ACHN (cell line): ENCODE measurements at regions not wholly inside any gene's neighbourhood (a gene's known extent, or its start where the extent isn't known, plus 50 kb on each side); places are given as distances from the start of the nearest gene placed in this dataset.
A peak's percentile ranks its signal among the peaks of the same experiment; 100 is the strongest.

Source experiments
- DNase-seq: peaks from one replicate; pipeline ENCODE4 v3.0.0-alpha.2; 2015
- in situ Hi-C: cut with HindIII; loops from 2 replicates; pipeline ENCODE4 v1.10.0; 2017; ENCODE audit warnings: low sequenced_read_pairs, low pct_ligation_motif_present, low pct_unique_long_range_greater_than_20kb

- in situ Hi-C loops = no loop called here
- DNase-seq = no peak
Observed at GRCh38 chr5:68928617-68929302, 165.1 kb upstream of the SLC30A5 start.

DNA sequence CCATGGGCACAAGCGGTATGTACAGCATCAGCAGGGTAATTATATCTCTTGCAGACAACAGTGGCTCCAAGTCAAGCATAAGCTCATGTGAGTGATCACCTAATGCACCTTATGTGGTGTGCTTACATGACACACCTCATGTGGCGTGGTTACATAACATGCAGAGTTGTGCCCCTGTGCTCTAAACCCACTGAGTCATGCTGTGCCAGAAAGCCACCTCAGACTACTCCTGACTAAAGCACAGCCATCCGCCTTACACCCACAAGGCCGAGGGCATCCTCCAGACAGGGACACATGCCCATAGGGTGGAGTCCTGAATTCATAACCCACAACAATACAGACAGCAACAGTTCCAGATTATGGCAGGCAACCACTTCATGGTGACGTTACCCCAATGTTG lies 163.7 kb upstream of the SLC30A5 start:
- DNase-seq = no peak
- in situ Hi-C loops = no loop called here

DNA sequence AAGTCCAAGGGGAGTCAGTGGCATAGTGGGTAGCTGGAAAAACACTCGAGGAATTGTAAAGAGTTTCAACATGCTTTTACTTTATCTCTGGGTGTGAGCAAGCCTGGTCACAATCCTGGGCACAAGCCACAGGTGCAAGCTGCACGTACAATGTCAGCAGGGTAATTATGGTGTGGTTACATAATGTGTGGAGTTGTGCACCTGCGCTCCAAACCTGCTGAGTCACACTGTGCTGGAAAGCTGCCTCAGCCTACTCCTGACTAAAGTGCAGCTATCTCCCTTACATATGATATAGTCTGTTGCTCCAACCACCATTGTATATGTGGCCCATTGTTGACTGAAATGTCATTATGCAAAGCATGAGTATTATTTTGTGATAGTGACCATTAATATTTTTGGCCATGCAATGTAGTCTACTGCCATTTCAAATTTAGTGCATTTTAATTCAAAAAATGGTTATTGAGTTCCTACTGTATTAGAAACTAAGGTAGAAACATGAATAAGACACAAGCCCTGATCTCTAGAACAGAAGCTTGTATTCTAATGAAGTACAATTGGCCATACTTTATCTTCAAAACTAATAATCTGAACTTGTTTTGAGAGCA lies 160.9 kb upstream of the SLC30A5 start:
- in situ Hi-C loops = no loop called here
- no peak for DNase-seq

DNA sequence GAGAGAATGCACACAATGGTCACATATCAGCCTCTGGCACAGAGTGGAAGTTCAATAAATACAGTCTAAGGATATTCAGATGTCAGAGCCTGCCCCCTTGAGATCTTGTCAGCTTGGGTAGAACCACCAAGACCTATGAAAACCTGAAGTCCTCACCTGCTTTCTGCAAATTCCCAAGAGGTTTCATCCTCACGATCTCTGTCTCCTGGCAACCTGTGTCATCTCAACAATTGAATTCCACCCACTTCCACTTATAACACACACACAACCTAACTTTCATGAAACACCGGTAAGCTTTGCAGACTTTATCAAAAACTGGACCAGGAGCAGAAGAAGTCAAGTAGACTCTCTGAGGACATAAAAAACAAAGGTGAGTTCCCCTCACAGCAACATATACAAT lies 151.6 kb upstream of the SLC30A5 start:
- in situ Hi-C loops = no loop called here
- DNase-seq = no peak

DNA sequence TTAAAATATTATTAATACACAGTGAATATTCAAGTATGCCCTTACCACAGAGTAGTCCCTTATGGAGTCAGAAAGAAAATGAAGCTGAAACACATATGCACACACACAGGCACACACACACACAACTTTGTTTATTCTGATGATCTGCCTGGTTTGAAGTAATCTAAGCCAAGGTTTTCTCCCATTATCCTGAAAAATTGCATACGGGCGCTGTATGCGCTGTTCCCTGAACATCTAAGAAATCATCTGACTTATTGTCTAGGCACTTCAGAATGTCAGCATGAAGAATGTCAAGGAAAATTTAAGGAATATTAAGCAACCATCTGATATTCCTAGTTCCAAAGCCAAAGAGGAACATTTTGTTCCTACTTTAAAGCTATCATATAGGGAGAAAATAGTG lies 147.1 kb upstream of the SLC30A5 start:
- in situ Hi-C loops = no loop called here
- DNase-seq = no peak

DNA sequence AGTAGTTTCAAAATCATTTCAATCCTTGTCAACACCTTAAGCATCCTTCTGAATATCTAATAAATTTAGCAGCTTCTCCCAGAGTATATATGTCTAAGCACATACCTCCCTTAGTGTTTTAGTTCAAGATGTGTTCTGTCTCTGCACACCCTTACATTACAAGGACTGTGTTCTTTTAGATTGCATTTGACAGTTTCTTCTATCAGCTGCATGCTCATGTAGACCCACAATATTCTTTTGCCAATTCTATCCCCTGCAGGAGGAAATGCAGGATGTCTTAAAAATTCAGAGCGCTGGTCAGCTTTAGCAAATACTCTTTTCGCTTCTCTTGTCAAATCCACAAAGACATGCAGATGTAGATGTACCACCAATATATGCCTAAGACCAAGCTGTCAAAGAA lies 145.8 kb upstream of the SLC30A5 start:
- no peak for DNase-seq
- in situ Hi-C loops = no loop called here

DNA sequence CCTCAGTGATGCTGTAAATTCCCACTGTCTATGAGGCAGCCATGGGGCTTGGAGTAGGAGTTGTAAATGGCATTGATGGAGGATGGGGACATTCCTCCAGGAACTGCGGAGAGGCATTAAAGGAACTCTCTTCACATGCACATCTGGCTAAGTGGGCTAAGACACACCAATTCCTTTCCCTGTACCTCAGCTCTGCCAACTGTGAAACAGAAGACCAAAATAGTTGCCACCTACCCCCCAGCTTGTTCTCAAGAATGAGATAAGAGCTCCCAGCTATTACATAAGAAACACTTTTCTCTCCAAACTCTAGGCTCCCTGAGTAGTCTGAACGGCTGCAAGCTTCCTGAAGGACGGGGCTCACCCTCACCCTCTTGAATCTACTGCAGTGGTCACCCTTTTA lies 144.6 kb upstream of the SLC30A5 start:
- DNase-seq = no peak
- in situ Hi-C loops = no loop called here

DNA sequence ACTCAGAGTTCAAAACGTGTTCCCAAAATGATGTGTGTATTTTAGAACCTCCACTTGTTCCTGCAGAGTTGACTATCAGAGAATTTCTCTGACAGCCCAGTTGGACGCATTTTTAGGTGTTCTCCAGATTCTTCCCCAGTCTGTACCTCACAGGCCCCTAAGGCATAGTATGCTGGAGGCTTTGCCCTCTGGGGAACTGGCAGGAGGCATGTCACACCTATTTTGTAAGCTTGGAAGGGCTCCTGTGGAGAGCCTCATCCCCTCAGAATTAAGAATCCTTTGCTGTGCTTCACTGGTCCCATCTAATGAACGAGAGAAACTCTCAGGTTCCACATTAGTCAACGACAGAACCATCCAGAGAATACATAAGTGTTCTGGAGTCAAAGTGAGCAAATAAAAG lies 144.1 kb upstream of the SLC30A5 start:
- in situ Hi-C loops = no loop called here
- no peak for DNase-seq

DNA sequence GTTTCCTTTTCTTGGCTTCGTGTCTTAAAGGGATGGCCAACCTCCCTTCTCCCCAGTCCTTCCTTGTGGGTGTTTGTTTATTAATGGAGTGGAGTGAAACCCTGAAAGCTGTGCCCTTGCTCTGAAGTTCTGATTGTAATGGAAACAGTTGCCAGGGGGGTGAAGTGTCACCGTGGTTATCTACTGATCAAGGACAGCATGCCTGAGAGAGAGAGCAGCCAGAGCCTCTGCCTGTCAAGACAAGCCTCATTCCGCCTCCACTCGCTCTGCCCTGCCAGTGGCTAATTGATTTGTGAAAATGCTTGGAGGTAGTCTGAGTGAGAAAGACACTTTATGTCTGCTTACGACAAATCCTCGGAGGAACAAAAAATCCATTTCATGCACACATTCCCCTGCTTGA lies 143.7 kb upstream of the SLC30A5 start:
- no peak for DNase-seq
- in situ Hi-C loops = no loop called here

GRCh38 chr5:68950930-68951329 lies 142.9 kb upstream of the SLC30A5 start:
- in situ Hi-C loops = no loop called here
- DNase-seq = no peak

DNA sequence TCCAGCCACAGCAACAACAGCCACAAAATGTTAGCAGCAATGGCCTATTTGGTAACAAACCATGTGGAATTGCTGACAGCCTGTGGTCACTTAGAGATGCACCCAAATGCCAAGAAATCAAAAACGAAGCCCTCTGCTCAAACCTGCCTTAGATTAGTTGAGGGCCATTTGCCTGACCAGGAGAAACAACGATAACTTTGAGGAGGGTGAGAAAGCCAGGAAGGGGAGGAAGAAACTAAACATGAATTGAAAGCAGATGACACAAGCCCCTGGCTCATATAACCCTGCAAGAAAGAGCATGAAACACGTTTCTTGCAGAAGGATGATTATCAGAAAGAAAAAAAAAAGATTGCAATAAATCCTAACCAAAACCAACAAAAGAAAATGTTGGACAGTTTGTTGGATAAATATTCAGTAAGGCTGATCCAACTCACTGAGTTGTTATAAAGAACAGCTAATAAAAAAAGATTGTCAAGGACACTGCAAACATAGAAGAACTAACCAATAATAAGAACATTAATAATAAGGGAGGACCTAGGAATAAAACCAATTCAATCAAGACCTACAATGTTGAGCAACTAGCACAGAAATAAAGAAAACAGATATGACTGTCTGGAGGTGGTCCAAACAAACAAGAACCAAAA lies 140.5 kb upstream of the SLC30A5 start:
- no peak for DNase-seq
- in situ Hi-C loops = no loop called here

DNA sequence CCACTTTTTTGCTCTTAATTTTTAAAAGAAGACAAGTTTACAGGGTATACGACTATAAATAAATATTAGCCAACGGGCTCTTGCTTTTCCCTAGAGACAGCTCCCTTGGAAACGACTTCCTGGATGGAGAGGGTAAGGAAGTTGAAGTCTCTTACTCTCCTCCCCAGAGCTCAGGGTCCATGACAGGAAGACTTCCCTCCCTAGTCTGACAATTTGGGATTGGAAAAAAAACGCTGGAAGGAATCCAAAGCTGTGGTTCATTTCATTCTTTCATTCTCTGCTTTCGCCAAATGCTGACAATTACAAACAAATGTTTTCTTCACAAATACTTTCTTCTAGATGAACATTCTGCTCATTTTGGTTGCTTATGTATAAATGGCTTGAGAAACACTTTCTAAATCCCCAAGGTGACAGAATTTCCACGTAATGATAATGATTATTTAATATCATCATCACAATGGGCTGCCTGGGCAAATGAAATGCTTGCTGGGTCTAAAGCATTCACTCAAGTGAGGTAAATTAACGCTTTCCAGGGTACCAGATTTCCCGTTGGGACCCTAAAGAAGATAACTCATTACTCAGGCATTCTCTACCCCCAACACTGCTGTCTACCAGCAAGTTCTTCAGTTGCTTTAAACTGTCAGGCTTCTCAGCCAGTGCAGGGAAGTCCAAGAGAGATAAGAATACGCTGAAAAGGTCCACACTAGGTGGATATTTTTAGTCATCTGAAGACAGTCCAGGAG lies 139.8 kb upstream of the SLC30A5 start:
- no peak for DNase-seq
- in situ Hi-C loops = no loop called here

GRCh38 chr5:68954618-68954910 lies 139.2 kb upstream of the SLC30A5 start:
- no peak for DNase-seq
- in situ Hi-C loops = no loop called here

DNA sequence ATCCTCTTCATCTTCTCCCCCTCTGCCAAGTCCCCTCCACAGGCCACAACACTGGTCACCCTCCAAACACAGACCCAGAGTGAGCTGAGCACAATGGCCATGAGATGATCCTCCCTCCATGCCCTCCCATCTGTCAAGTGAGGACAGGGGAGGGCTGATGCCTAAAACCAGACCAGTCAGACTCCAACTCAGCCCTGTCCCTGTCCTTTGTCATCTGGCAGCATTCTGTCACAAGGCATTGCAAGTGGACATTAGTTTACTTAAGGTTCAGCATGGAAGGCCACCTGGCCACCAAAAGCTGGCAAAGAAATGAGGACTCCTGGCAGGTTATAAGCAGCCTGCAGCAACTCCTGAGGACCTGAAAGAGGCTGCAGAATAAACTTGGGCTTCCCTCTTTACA lies 136.2 kb upstream of the SLC30A5 start:
- in situ Hi-C loops = no loop called here
- DNase-seq = no peak

DNA sequence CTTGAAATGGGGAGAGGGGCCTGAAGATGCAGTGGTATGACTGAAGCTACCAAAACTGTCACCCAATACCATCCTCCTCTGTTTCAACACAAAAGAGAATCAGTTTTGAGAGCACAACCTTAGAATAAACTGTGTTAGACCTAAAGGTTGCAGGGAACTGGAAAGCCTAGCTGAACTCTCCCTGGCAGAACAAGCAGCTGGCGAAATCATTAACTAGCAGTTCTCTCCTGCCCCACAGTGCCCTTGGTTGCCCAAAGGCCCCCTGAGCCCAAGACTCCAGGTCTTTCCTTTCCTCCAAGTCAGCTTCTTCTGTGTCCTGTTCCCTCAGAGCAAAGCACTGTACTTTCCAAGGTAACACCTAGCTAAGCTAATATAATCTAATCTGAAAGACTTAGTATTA lies 135.4 kb upstream of the SLC30A5 start:
- DNase-seq = no peak
- in situ Hi-C loops = no loop called here

- in situ Hi-C loops = no loop called here
Observed at GRCh38 chr5:68960456-68960855, 133.4 kb upstream of the SLC30A5 start.

DNA sequence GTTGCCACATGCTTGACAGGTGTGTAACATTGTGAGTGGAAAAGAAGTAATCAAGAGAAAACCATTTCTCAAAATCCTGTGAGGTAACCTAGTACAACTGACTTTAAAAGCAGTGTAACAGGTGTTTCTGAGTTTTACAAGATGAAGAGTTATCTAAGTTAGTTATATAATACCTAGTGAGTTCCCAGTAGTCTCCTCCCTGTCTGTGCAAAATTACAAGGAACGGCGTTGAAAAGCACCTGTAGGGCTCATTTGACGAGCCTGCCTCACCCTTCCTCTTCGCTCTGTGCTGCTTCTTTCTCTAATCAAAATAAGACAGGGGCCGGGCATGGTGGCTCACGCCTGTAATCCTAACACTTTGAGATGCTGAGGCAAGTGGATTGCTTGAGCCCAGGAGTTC lies 132.9 kb upstream of the SLC30A5 start:
- DNase-seq = no peak
- in situ Hi-C loops = no loop called here

More at GRCh38 chr5:68960456-68960855, 133.4 kb upstream of the SLC30A5 start:
- DNase-seq = no peak

DNA sequence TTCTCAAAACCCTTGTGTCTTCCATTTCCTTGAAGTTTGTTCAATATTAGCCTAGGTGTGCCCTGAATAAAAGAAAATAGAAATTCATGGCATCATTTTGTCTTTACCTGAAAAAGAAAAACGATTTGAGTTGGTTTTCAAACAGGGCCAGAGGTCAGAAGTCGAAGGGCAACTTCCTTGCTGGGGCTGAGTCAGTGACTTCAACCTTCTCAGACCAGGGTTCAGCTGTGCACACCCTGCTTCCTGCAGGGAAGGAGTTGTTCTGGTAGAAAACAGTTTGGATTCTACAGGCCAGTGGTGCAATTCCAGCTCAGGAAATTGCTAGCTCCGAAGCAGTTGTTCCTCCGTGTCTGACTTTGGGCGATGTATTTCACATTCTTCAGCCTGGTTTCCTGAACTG lies 132.1 kb upstream of the SLC30A5 start:
- no peak for DNase-seq

GRCh38 chr5:68962757-68963484 lies 130.9 kb upstream of the SLC30A5 start:
- in situ Hi-C loops = no loop called here
- DNase-seq = peak; percentile 47

More for the DNA sequence above, 132.1 kb upstream of the SLC30A5 start:
- in situ Hi-C loops = no loop called here
